H1 (cell line): ENCODE measurements at regions not wholly inside any gene's neighbourhood (a gene's known extent, or its start where the extent isn't known, plus 50 kb on each side); places are given as distances from the start of the nearest gene placed in this dataset.

Experiments
- CTCF ChIA-PET: fragments of 300-600 bp; sonication (Branson Sonifier 250); formaldehyde crosslinking; loops from one replicate; lab custom pipeline; 2021; ENCODE audit not compliant: partially characterized antibody; lab: Charles Lee
- POLR2A ChIA-PET: fragments of 300-600 bp; sonication (Branson Sonifier 250); formaldehyde crosslinking; loops from one replicate; lab custom pipeline; 2021; ENCODE audit warnings: inconsistent platforms; ENCODE audit not compliant: partially characterized antibody; lab: Charles Lee
- DNase-seq, 2 experiments: peaks; one replicate each; pipeline versions ENCODE4 v3.0.0 to v3.0.0-alpha.2; 2010 to 2022; ENCODE audit warnings: low spot score in 2 of 2, low read depth in 1 of 2, mixed read lengths in 1 of 2
- FAIRE-seq: peaks from 2 replicates; lab custom pipeline; 2011; peaks lifted over from hg19 to GRCh38; lab: Jason Lieb, UNC
- H2AFZ ChIP-seq: 2 replicates; pipeline ENCODE4 v1.8.1; 2012; ENCODE audit warnings: low read length, inconsistent platforms
- H2AK5ac ChIP-seq: 2 replicates; pipeline ENCODE4 v1.6.1; 2013; ENCODE audit warnings: low read depth, low read length
- H2BK120ac ChIP-seq: replicated peaks from 2 replicates; pipeline ENCODE3; 2013; ENCODE audit warnings: low read depth, low read length, inconsistent platforms
- H2BK12ac ChIP-seq: 2 replicates; pipeline ENCODE4 v1.6.1; 2013; ENCODE audit warnings: low read depth, low read length
- H2BK15ac ChIP-seq: 2 replicates; pipeline ENCODE4 v1.6.1; 2013; ENCODE audit warnings: low read length
- H2BK20ac ChIP-seq: 2 replicates; pipeline ENCODE4 v1.6.1; 2013; ENCODE audit warnings: low read length
- H2BK5ac ChIP-seq: 2 replicates; pipeline ENCODE4 v1.6.1; 2013; ENCODE audit warnings: low read depth, low read length
- H3K14ac ChIP-seq: 2 replicates; pipeline ENCODE4 v1.6.1; 2013; ENCODE audit warnings: inconsistent platforms; ENCODE audit not compliant: insufficient read length
- H3K18ac ChIP-seq: 2 replicates; pipeline ENCODE4 v1.6.1; 2013; ENCODE audit warnings: low read length; ENCODE audit errors: extremely low read depth
- H3K23ac ChIP-seq: 2 replicates; pipeline ENCODE4 v1.6.1; 2013; ENCODE audit warnings: inconsistent platforms; ENCODE audit not compliant: insufficient read length
- H3K23me2 ChIP-seq: 2 replicates; pipeline ENCODE4 v1.6.1; 2013; ENCODE audit warnings: low read depth, low read length
- H3K27ac ChIP-seq: 2 replicates; pipeline ENCODE4 v1.6.1; 2011; ENCODE audit warnings: low read depth, low read length, inconsistent platforms
- H3K27me3 ChIP-seq, 4 experiments: replicated peaks in 1 of 4; 1 replicate in 1 of 4; 2 replicates in 3 of 4; pipeline versions ENCODE4 v1.6.1 to v1.8.1; 2011 to 2013; ENCODE audit warnings: low read length in 3 of 4, mild to moderate bottlenecking in 3 of 4, inconsistent platforms in 2 of 4, mixed read lengths in 2 of 4, moderate library complexity in 1 of 4; ENCODE audit not compliant: control insufficient read depth in 3 of 4, insufficient read depth in 3 of 4; ENCODE audit errors: extremely low read depth in 1 of 4
- H3K36me3 ChIP-seq, 4 experiments: 2 replicates each; pipeline versions ENCODE4 v1.6.1 to v1.8.1; 2011 to 2013; ENCODE audit warnings: mild to moderate bottlenecking in 4 of 4, low read length in 3 of 4, moderate library complexity in 2 of 4, control low read depth in 1 of 4, inconsistent platforms in 1 of 4; ENCODE audit not compliant: insufficient read depth in 4 of 4, control insufficient read depth in 2 of 4
- H3K4ac ChIP-seq: replicated peaks from 2 replicates; pipeline ENCODE3; 2013; ENCODE audit warnings: low read length, low read depth, mixed read lengths, inconsistent platforms; ENCODE audit not compliant: insufficient read length
- H3K4me1 ChIP-seq, 4 experiments: replicated peaks in 1 of 4; 1 replicate in 1 of 4; 2 replicates in 3 of 4; pipeline versions ENCODE4 v1.6.1 to v1.8.1; 2011 to 2013; ENCODE audit warnings: low read length in 3 of 4, inconsistent platforms in 2 of 4, mixed read lengths in 1 of 4; ENCODE audit not compliant: insufficient read depth in 4 of 4, control insufficient read depth in 3 of 4
- H3K4me2 ChIP-seq, 2 experiments: 2 replicates each; pipeline versions ENCODE4 v1.6.1 to v1.8.1; 2011 to 2013; ENCODE audit warnings: low read depth in 2 of 2, low read length in 2 of 2, control low read depth in 1 of 2, inconsistent platforms in 1 of 2, mild to moderate bottlenecking in 1 of 2; ENCODE audit not compliant: insufficient read depth in 1 of 2
- H3K4me3 ChIP-seq, 4 experiments: fragments of 200-600, 300-600 bp in 1 of 4; sonication (generic), shearing (Covaris generic), sonication (Bioruptor Twin) in 1 of 4; 2 replicates each; pipeline versions ENCODE4 v1.5.1 to v1.8.1; 2011 to 2016; ENCODE audit warnings: low read length in 4 of 4, low read depth in 3 of 4, control low read depth in 2 of 4, inconsistent platforms in 2 of 4, mild to moderate bottlenecking in 2 of 4, mixed read lengths in 1 of 4, moderate library complexity in 1 of 4; ENCODE audit not compliant: insufficient read depth in 2 of 4; ENCODE audit errors: extremely low read depth in 1 of 4
- H3K56ac ChIP-seq: replicated peaks from 2 replicates; pipeline ENCODE3; 2013; ENCODE audit warnings: low read depth, mild to moderate bottlenecking, mixed read lengths, low read length, inconsistent platforms; ENCODE audit not compliant: insufficient read length
- H3K79me1 ChIP-seq: 2 replicates; pipeline ENCODE4 v1.6.1; 2013; ENCODE audit warnings: low read depth, low read length, control low read depth
- H3K79me2 ChIP-seq, 2 experiments: 2 replicates each; pipeline versions ENCODE4 v1.6.1 to v1.8.1; 2012 to 2013; ENCODE audit warnings: low read length in 2 of 2, mild to moderate bottlenecking in 2 of 2, inconsistent platforms in 1 of 2; ENCODE audit not compliant: insufficient read depth in 2 of 2, control insufficient read depth in 1 of 2
- H3K9ac ChIP-seq, 4 experiments: replicated peaks in 1 of 4; 1 replicate in 1 of 4; 2 replicates in 3 of 4; pipeline versions ENCODE4 v1.6.1 to v1.8.1; 2011 to 2013; ENCODE audit warnings: low read depth in 3 of 4, low read length in 3 of 4, control low read depth in 2 of 4, mild to moderate bottlenecking in 2 of 4, moderate library complexity in 2 of 4, inconsistent platforms in 1 of 4; ENCODE audit errors: extremely low read depth in 1 of 4
- H3K9me3 ChIP-seq, 2 experiments: 2 replicates each; pipeline versions ENCODE4 v1.6.1 to v1.8.1; 2012 to 2013; ENCODE audit warnings: mild to moderate bottlenecking in 2 of 2, moderate library complexity in 2 of 2, control low read depth in 1 of 2, inconsistent platforms in 1 of 2, low read depth in 1 of 2, low read length in 1 of 2, mixed read lengths in 1 of 2; ENCODE audit not compliant: insufficient read depth in 2 of 2
- H4K20me1 ChIP-seq, 2 experiments: replicated peaks in 1 of 2; 2 replicates each; pipeline versions ENCODE3 to v1.8.1; 2011 to 2013; ENCODE audit warnings: inconsistent platforms in 2 of 2, low read length in 2 of 2, mild to moderate bottlenecking in 1 of 2; ENCODE audit not compliant: insufficient read depth in 2 of 2, control insufficient read depth in 1 of 2
- H4K5ac ChIP-seq: 2 replicates; pipeline ENCODE4 v1.6.1; 2013; ENCODE audit warnings: low read length, low read depth, mixed read lengths, inconsistent platforms; ENCODE audit not compliant: insufficient read length
- H4K8ac ChIP-seq: 2 replicates; pipeline ENCODE4 v1.8.0; 2013; ENCODE audit warnings: mild to moderate bottlenecking, moderate library complexity, low read length, inconsistent platforms; ENCODE audit not compliant: insufficient read depth; ENCODE audit errors: extremely low read depth
- H4K91ac ChIP-seq: replicated peaks from 2 replicates; pipeline ENCODE3; 2013; ENCODE audit warnings: low read length, mixed read lengths, inconsistent platforms; ENCODE audit not compliant: insufficient read length
- BACH1 ChIP-seq: IDR thresholded peaks from 2 replicates; pipeline ENCODE4 v1.6.1; 2012; ENCODE audit warnings: low read length, improper control_type of control experiment
- BCL11A ChIP-seq, 2 experiments: IDR thresholded peaks; one replicate each; pipeline ENCODE4 v1.6.1; 2011; ENCODE audit warnings: low read depth in 2 of 2, low read length in 2 of 2, mild to moderate bottlenecking in 2 of 2
- BRCA1 ChIP-seq: IDR thresholded peaks from 2 replicates; pipeline ENCODE4 v1.6.1; 2012; ENCODE audit warnings: low read depth, low read length, improper control_type of control experiment
- CBX8 ChIP-seq: fragments of 300-800, 300-1000 bp; sonication (generic); IDR thresholded peaks from 2 replicates; pipeline ENCODE4 v1.7.1; 2016; ENCODE audit warnings: low read depth, low read length, borderline replicate concordance
- CHD1 ChIP-seq: IDR thresholded peaks from 2 replicates; pipeline ENCODE4 v1.6.1; 2012; ENCODE audit warnings: low read depth, low read length, improper control_type of control experiment
- KDM5A ChIP-seq: fragments of 200-600 bp; IDR thresholded peaks from 2 replicates; pipeline ENCODE4 v1.7.1; 2012; ENCODE audit warnings: mild to moderate bottlenecking, low read length, inconsistent platforms, mixed read lengths
- POU5F1 ChIP-seq: IDR thresholded peaks from 2 replicates; pipeline ENCODE4 v1.6.1; 2011; ENCODE audit warnings: low read depth, mild to moderate bottlenecking, low read length, moderate library complexity
- RAD21 ChIP-seq, 2 experiments: IDR thresholded peaks in 1 of 2; conservative IDR thresholded peaks in 1 of 2; 2 replicates each; pipeline ENCODE4 v1.6.1; 2011; ENCODE audit warnings: low read depth in 2 of 2, low read length in 2 of 2, improper control_type of control experiment in 1 of 2, inconsistent platforms in 1 of 2, mild to moderate bottlenecking in 1 of 2, moderate library complexity in 1 of 2
- RFX5 ChIP-seq: IDR thresholded peaks from 2 replicates; pipeline ENCODE4 v1.6.1; 2011; ENCODE audit warnings: low read depth, low read length, improper control_type of control experiment, borderline replicate concordance
- SP4 ChIP-seq: IDR thresholded peaks from 2 replicates; pipeline ENCODE4 v1.6.1; 2012; ENCODE audit warnings: low read length, inconsistent platforms
- SRF ChIP-seq: IDR thresholded peaks from 2 replicates; pipeline ENCODE4 v1.6.1; 2011; ENCODE audit warnings: mild to moderate bottlenecking, low read depth, low read length, moderate library complexity
- TAF1 ChIP-seq: IDR thresholded peaks from 2 replicates; pipeline ENCODE4 v1.6.1; 2011; ENCODE audit warnings: mild to moderate bottlenecking, low read depth, low read length
- USF2 ChIP-seq: IDR thresholded peaks from 2 replicates; pipeline ENCODE4 v1.6.1; 2011; ENCODE audit warnings: low read length, improper control_type of control experiment
- WGBS, 2 experiments: shearing (Covaris generic) in 1 of 2; methylation state at CpG; one replicate each; pipeline versions ENCODE4 v1.1.6 to v1.1.7; 2013 to 2015; ENCODE audit warnings: low lambda C conversion rate in 2 of 2, mixed read lengths in 2 of 2, inconsistent platforms in 1 of 2, low coverage in 1 of 2, missing lambda C conversion rate in 1 of 2; ENCODE audit not compliant: insufficient replicate concordance in 2 of 2, insufficient coverage in 1 of 2, insufficient read length in 1 of 2; ENCODE audit errors: extremely low coverage in 1 of 2, missing lambda C conversion rate in 1 of 2; 5-methylcytosine and 5-hydroxymethylcytosine counted together
- TF ChIP-seq, protein P1 (sequence below): IDR thresholded peaks from 2 replicates; pipeline ENCODE4 v1.6.1; 2012; ENCODE audit warnings: inconsistent platforms

DNA sequence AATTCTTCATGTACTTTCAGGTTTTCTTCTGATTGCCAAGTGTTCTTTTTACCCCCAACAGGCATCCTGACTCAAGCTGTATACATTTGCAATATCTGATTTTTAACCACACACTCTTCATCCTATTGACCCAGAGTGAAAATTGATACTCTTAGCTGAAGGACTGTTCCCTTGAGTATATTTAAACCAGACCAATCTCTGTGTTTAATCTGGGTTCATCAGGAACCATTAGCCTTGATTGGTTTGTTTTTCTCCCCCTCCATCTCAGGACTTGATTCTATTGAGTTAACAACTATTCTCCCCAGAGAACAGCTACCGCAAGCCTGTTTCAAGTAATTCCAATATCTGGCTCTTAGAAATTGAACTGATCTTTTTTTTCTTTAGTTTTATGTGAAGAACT, 222.3 kb upstream of the NOVA1 start:
- H2BK15ac ChIP-seq, result no peak overlapping the region
- DNase-seq, result no peak
- H2BK20ac ChIP-seq, result no peak overlapping the region
- no peak overlapping the region for H3K18ac ChIP-seq
- no peaks in the 10 kb centered on the region for H3K36me3 ChIP-seq
- 87% methylated on average over 1 of the region's 1 CpG; no CpG with 5 or more reads in 1 of the 2 experiments for WGBS, 2 experiments
- H2AK5ac ChIP-seq, result no peak overlapping the region
- no peaks in the 10 kb centered on the region for H3K79me2 ChIP-seq
- H3K9ac ChIP-seq, result peak overlapping the region in 1 of 4 experiments; percentile 34; a peak in 1 of 7 replicates
- no peak overlapping the region for H3K27ac ChIP-seq
- no peaks in the 10 kb centered on the region for H4K20me1 ChIP-seq
- no peaks in the 10 kb centered on the region for H3K27me3 ChIP-seq
- no peak overlapping the region for H4K91ac ChIP-seq
- ChIA-PET POLR2A (no interaction called here), CTCF (interaction anchor here (1.4 kb wide), 1 partner anchor 13 kb away, joined by 3 read pairs; no protein-coding TSS in a partner anchor)
- H3K23me2 ChIP-seq, result no peaks in the 10 kb centered on the region
- H2BK5ac ChIP-seq, result no peak overlapping the region
- H2AFZ ChIP-seq, result no peak overlapping the region
- no peak overlapping the region for H4K5ac ChIP-seq
- H3K14ac ChIP-seq, result no peak overlapping the region
- H3K4me1 ChIP-seq, result no peaks in the 10 kb centered on the region
- no peaks in the 10 kb centered on the region for H3K79me1 ChIP-seq
- H2BK120ac ChIP-seq, result no peak overlapping the region
- H2BK12ac ChIP-seq, result no peak overlapping the region
- H3K4me2 ChIP-seq, result no peak overlapping the region
- H3K4ac ChIP-seq, result no peak overlapping the region
- no peak for FAIRE-seq
- H3K56ac ChIP-seq, result peak overlapping the region; percentile 21
- no peaks in the 10 kb centered on the region for H3K9me3 ChIP-seq
- no peak overlapping the region for H4K8ac ChIP-seq
- H3K23ac ChIP-seq, result no peak overlapping the region
- H3K4me3 ChIP-seq, result no peak overlapping the region
- TF ChIP-seq RFX5 (no peak), RAD21 (IDR thresholded peaks at IDR 0.05 in 1 of 2, conservative IDR thresholded peaks at IDR 0.05 in 1 of 2; ENCODE audit: low read depth in 2 of 2, low read length in 2 of 2) (no peak), SRF (no peak), BRCA1 (no peak), BCL11A (IDR thresholded peaks at IDR 0.05; ENCODE audit: low read depth in 2 of 2, low read length in 2 of 2) (no peak), CHD1 (no peak), TAF1 (no peak), KDM5A (no peak), USF2 (no peak), SP4 (no peak), POU5F1 (no peak), BACH1 (no peak), CBX8 (no peak)
- TF ChIP-seq, protein P1, sequence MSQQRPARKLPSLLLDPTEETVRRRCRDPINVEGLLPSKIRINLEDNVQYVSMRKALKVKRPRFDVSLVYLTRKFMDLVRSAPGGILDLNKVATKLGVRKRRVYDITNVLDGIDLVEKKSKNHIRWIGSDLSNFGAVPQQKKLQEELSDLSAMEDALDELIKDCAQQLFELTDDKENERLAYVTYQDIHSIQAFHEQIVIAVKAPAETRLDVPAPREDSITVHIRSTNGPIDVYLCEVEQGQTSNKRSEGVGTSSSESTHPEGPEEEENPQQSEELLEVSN, result no peak
